ENCODE measurements at regions not wholly inside any gene's neighbourhood (a gene's known extent, or its start where the extent isn't known, plus 50 kb on each side); places are given as distances from the start of the nearest gene placed in this dataset.

DNA sequence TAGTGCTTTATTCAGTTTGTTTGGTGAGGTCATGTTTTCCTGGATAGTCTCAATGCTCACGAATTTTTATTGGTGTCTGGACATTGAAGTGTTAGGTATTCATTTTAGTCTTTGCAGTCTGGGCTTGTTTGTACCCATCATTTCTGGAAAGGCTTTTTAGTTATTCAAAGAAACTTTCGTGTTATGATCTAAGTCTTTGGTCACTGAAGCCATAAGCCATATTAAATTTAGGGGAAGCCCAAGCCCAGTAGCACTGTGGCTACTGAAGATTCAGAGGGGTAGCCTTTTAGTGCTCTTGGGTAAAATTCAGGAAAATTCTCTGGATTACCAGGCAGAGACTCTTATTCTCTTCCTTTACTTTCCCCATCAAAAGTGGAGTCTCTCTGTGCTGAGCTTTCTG lies 56.2 kb upstream of the PEX5L start:
- Histone ChIP-seq H3K27ac (no peak overlapping the region), H3K4me3 (no peak overlapping the region), H3K4me1 (no peaks in the 10 kb centered on the region), H3K9me3 (no peaks in the 10 kb centered on the region), H3K27me3 (no peaks in the 10 kb centered on the region), H3K36me3 (no peaks in the 10 kb centered on the region)
- TF ChIP-seq, protein P1, sequence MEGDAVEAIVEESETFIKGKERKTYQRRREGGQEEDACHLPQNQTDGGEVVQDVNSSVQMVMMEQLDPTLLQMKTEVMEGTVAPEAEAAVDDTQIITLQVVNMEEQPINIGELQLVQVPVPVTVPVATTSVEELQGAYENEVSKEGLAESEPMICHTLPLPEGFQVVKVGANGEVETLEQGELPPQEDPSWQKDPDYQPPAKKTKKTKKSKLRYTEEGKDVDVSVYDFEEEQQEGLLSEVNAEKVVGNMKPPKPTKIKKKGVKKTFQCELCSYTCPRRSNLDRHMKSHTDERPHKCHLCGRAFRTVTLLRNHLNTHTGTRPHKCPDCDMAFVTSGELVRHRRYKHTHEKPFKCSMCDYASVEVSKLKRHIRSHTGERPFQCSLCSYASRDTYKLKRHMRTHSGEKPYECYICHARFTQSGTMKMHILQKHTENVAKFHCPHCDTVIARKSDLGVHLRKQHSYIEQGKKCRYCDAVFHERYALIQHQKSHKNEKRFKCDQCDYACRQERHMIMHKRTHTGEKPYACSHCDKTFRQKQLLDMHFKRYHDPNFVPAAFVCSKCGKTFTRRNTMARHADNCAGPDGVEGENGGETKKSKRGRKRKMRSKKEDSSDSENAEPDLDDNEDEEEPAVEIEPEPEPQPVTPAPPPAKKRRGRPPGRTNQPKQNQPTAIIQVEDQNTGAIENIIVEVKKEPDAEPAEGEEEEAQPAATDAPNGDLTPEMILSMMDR (IDR thresholded peaks at IDR 0.05), result no peak
- intact Hi-C loops (cut with DNase I; ENCODE audit: low total_unique reads), result no loop called here
- DNase-seq, result no peak

DNA sequence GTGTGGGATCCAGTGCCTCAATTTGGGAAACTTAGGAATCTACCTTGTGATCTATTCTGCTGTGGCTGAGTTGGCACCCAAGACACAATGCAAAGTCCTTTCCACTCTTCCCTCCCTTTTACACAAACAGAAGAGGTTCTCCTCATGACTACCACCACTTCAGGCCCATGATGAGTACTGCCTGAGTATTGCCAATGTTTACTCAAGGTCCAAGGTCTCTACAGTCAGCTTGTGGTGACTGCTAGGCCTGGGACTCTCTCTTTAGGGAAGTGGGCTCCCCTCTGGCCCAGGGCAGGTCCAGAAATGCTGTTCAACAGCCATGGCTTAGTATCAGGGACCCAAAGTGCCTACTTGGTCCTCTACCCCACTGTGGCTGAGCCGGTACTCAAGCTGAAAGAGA lies 56.8 kb upstream of the PEX5L start:
- Histone ChIP-seq H3K36me3 (no peaks in the 10 kb centered on the region), H3K4me3 (no peak overlapping the region), H3K27ac (no peak overlapping the region), H3K27me3 (no peaks in the 10 kb centered on the region), H3K4me1 (no peaks in the 10 kb centered on the region), H3K9me3 (no peaks in the 10 kb centered on the region)
- intact Hi-C loops (cut with DNase I; ENCODE audit: low total_unique reads), result no loop called here
- TF ChIP-seq, protein P1 (IDR thresholded peaks at IDR 0.05), result no peak
- DNase-seq, result no peak

DNA sequence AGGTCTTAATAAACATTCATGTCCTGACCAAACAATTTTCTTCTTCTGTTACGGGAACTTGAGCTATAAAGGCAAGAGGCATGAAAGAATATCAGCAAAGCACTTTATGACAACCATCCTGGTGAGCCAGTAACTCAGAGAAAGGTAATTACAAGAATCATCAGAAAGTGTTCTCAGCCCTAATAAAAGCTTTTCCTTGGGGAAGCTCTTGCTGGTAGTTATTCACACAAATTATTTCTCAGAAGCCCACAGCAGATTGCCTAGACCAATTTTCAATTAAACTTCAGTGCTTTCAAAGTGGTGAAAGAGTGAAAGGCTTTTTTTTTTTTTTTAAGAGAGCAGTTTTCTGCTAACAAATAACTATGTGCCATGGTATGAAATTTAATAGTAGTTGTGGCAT lies 60.9 kb upstream of the PEX5L start:
- no peaks in the 10 kb centered on the region for H3K36me3 ChIP-seq
- no peak overlapping the region for H3K4me3 ChIP-seq
- H3K27me3 ChIP-seq, result no peaks in the 10 kb centered on the region
- intact Hi-C loops (cut with DNase I; ENCODE audit: low total_unique reads), result no loop called here
- no peak overlapping the region for H3K27ac ChIP-seq
- H3K4me1 ChIP-seq, result no peaks in the 10 kb centered on the region
- H3K9me3 ChIP-seq, result no peaks in the 10 kb centered on the region
- TF ChIP-seq, protein P1 (IDR thresholded peaks at IDR 0.05), result no peak
- no peak for DNase-seq

DNA sequence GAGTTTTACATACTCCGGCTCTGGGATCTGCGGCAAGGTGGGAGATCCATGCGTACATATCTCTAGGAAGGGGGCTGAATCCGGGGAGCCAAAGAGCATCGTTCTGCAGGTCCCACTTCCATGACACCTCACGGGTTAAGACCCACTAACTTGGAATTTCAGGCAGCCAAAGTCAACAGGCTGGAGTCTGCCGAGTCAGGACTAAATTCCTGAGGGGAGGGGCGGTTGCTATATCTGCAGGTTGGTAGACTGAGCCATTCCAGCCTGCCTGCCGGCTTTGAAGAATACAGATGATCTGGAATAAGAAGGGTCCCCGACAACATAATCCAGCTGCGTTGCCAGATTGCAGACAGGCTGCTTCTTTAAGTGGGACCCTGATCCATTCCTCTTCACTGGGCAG lies 65.4 kb upstream of the PEX5L start:
- TF ChIP-seq, protein P1 (IDR thresholded peaks at IDR 0.05), result no peak
- no peaks in the 10 kb centered on the region for H3K9me3 ChIP-seq
- H3K27me3 ChIP-seq, result no peaks in the 10 kb centered on the region
- no peak overlapping the region for H3K27ac ChIP-seq
- no peaks in the 10 kb centered on the region for H3K4me1 ChIP-seq
- DNase-seq, result no peak
- H3K4me3 ChIP-seq, result no peak overlapping the region
- intact Hi-C loops (cut with DNase I; ENCODE audit: low total_unique reads), result no loop called here
- H3K36me3 ChIP-seq, result no peaks in the 10 kb centered on the region

DNA sequence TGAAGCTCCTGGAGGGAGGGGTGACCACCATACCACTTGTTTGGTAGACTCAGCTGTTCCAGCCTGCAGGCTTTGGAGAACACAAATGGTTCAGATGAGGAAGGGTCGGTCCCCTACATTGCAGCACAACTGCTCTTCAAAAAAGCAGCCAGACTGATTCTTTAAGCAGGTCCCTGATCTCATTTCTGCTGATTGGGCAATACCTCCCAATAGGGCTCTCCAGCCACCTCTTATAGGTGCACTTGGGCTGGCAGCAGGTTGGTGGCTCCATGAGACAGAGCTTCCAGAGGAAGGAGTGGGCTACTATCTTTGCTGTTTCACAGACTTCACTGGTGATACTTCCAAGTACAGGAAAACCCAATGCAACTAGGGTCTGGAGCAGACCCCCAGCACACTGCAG lies 65.9 kb upstream of the PEX5L start:
- no peak for DNase-seq
- intact Hi-C loops (cut with DNase I; ENCODE audit: low total_unique reads), result no loop called here
- Histone ChIP-seq H3K4me3 (no peak overlapping the region), H3K27ac (no peak overlapping the region), H3K9me3 (no peaks in the 10 kb centered on the region), H3K27me3 (no peaks in the 10 kb centered on the region), H3K36me3 (no peaks in the 10 kb centered on the region), H3K4me1 (no peaks in the 10 kb centered on the region)
- TF ChIP-seq, protein P1 (IDR thresholded peaks at IDR 0.05), result no peak

DNA sequence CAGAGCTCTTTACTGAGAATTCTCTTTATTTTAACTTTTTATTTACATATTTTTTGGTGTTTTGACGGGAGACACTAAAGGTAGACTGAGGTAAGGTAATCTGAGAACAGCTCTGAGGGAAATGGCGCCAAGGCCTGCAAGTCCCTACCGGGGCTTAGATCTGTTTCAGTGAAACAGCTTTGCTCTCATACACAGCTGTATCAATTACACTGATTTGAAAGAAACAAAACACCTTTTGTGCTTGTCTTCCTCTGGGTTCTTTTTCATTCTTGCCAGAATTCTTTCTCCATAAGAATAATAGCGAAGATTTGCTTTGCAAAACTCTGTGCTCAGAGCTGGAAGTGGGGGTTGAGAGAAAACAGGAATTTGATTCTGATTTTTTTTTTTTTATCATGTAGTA lies 79.5 kb upstream of the PEX5L start:
- TF ChIP-seq, protein P1 (IDR thresholded peaks at IDR 0.05), result no peak
- intact Hi-C loops (cut with DNase I; ENCODE audit: low total_unique reads), result no loop called here
- DNase-seq, result no peak
- Histone ChIP-seq H3K36me3 (no peaks in the 10 kb centered on the region), H3K27ac (no peak overlapping the region), H3K9me3 (no peaks in the 10 kb centered on the region), H3K27me3 (no peaks in the 10 kb centered on the region), H3K4me1 (no peaks in the 10 kb centered on the region), H3K4me3 (no peak overlapping the region)

All from tibial artery (tissue), 4 donors.